Kidney (tissue), 13 donors: ENCODE measurements at regions not wholly inside any gene's neighbourhood (a gene's known extent, or its start where the extent isn't known, plus 50 kb on each side); places are given as distances from the start of the nearest gene placed in this dataset.

Source experiments
- DNase-seq, 5 donors: peaks; one replicate each; pipeline ENCODE4 v3.0.0-alpha.2; 2013 to 2020
- FAIRE-seq: peaks from 2 replicates; lab custom pipeline; 2012; peaks lifted over from hg19 to GRCh38; lab: Jason Lieb, UNC
- H3K27ac ChIP-seq, 2 donors: one replicate each; pipeline ENCODE4 v1.7.0; 2013; ENCODE audit warnings: low read depth in 2 of 2, low read length in 2 of 2, inconsistent platforms in 1 of 2
- H3K27me3 ChIP-seq: one replicate; pipeline ENCODE4 v1.7.1; 2013; ENCODE audit warnings: low read length, inconsistent platforms; ENCODE audit not compliant: control insufficient read depth, insufficient read depth
- H3K36me3 ChIP-seq, 3 donors: one replicate each; pipeline versions ENCODE4 v1.7.0 to v1.7.1; 2013; ENCODE audit warnings: low read length in 3 of 3, control low read depth in 1 of 3, inconsistent platforms in 1 of 3; ENCODE audit not compliant: insufficient read depth in 3 of 3, control insufficient read depth in 2 of 3
- H3K4me1 ChIP-seq, 3 donors: one replicate each; pipeline versions ENCODE4 v1.7.0 to v1.7.1; 2013; ENCODE audit warnings: low read length in 3 of 3, inconsistent platforms in 1 of 3, low read depth in 1 of 3; ENCODE audit not compliant: control insufficient read depth in 2 of 3, insufficient read depth in 2 of 3
- H3K4me3 ChIP-seq, 3 donors: one replicate each; pipeline versions ENCODE4 v1.7.0 to v1.8.1; 2013; ENCODE audit warnings: low read length in 3 of 3, control low read depth in 1 of 3, inconsistent platforms in 1 of 3
- H3K9ac ChIP-seq, 3 donors: one replicate each; pipeline versions ENCODE4 v1.7.0 to v1.7.1; 2013; ENCODE audit warnings: low read length in 3 of 3, control low read depth in 1 of 3, inconsistent platforms in 1 of 3
- H3K9me3 ChIP-seq, 3 donors: one replicate each; pipeline versions ENCODE4 v1.7.0 to v1.7.1; 2013; ENCODE audit warnings: low read length in 3 of 3, control low read depth in 1 of 3, inconsistent platforms in 1 of 3; ENCODE audit not compliant: control insufficient read depth in 2 of 3, insufficient read depth in 1 of 3
- intact Hi-C: fragments of 100-400 bp; cut with DNase I; formaldehyde crosslinking; loops from one replicate; pipeline ENCODE4 v1.11.1; 2022
- TF ChIP-seq, protein P1 (sequence below): IDR thresholded peaks from 3 replicates; pipeline ENCODE4 v1.5.1; 2012; ENCODE audit warnings: mild to moderate bottlenecking, moderate library complexity, borderline replicate concordance; ENCODE audit not compliant: insufficient read depth; ENCODE audit errors: extremely low read depth
- donor health status: control.
- donor health status: control.
- donor health status: control.
- donor health status: control.
- donor health status: control.
- donor health status: DM: yes; HTN: yes; CAD: no.
- donor health status: Normal renal cell carcinoma (clear cell type).

DNA sequence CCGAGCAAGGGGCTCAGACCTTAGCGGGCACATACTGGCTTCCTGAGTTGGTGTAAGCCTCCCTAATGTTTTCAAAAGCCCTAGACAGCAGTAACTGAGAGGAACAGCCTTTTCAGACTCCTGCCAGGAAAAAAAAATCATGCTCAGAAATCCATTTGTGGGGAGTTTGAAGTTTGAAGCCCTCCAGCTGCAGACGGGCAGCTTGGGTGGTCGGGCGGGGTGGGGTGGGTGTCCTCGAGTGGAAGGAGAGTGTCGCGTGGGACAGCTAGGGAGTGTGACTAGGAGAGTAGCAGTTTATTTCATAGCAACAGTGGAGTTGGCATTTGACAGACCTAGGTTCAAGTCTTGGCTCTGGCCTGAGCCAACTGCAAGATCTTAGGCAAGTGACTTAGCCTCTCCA, 90.7 kb upstream of the PITX1 start:
- FAIRE-seq (no peak), DNase-seq (peak in 1 of 5 donors; percentile 31)
- no peak overlapping the region for H3K9ac ChIP-seq
- TF ChIP-seq, protein P1, sequence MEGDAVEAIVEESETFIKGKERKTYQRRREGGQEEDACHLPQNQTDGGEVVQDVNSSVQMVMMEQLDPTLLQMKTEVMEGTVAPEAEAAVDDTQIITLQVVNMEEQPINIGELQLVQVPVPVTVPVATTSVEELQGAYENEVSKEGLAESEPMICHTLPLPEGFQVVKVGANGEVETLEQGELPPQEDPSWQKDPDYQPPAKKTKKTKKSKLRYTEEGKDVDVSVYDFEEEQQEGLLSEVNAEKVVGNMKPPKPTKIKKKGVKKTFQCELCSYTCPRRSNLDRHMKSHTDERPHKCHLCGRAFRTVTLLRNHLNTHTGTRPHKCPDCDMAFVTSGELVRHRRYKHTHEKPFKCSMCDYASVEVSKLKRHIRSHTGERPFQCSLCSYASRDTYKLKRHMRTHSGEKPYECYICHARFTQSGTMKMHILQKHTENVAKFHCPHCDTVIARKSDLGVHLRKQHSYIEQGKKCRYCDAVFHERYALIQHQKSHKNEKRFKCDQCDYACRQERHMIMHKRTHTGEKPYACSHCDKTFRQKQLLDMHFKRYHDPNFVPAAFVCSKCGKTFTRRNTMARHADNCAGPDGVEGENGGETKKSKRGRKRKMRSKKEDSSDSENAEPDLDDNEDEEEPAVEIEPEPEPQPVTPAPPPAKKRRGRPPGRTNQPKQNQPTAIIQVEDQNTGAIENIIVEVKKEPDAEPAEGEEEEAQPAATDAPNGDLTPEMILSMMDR, result no peak
- H3K27me3 ChIP-seq, result no peaks in the 10 kb centered on the region
- H3K9me3 ChIP-seq, result no peaks in the 10 kb centered on the region
- intact Hi-C loops, result no loop called here
- H3K27ac ChIP-seq, result no peak overlapping the region
- no peak overlapping the region for H3K4me3 ChIP-seq
- H3K4me1 ChIP-seq, result peaks cover 0 to 8% (median 0%) of the 10 kb centered on the region in 3 donors
- no peaks in the 10 kb centered on the region for H3K36me3 ChIP-seq

DNA sequence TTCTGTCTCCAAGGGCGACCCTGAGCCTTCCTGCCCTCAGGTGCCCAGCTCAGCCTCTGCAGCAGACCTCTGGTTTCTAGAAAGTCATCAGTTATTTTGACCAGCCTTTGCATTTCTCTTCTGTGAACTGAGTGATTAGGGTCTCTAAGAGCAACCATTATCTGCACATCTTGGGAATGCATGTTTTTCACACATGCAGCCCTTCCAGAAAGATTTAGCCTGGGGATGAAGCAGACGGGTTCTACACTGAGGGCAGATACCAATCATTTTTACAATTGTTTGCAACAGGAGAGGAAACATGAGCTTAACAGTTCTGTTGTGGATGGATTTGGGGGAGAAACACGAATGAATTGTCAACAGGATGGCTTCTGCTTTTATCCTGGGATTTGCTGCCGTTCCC, 90.1 kb upstream of the PITX1 start:
- H3K36me3 ChIP-seq, result no peaks in the 10 kb centered on the region
- no peak overlapping the region for H3K27ac ChIP-seq
- intact Hi-C loops, result no loop called here
- TF ChIP-seq, protein P1, result no peak
- H3K4me3 ChIP-seq, result no peak overlapping the region
- FAIRE-seq, result no peak
- H3K9me3 ChIP-seq, result no peaks in the 10 kb centered on the region
- no peak overlapping the region for H3K9ac ChIP-seq
- H3K27me3 ChIP-seq, result no peaks in the 10 kb centered on the region
- no peak for DNase-seq
- H3K4me1 ChIP-seq, result peaks cover 0 to 8% (median 0%) of the 10 kb centered on the region in 3 donors

DNA sequence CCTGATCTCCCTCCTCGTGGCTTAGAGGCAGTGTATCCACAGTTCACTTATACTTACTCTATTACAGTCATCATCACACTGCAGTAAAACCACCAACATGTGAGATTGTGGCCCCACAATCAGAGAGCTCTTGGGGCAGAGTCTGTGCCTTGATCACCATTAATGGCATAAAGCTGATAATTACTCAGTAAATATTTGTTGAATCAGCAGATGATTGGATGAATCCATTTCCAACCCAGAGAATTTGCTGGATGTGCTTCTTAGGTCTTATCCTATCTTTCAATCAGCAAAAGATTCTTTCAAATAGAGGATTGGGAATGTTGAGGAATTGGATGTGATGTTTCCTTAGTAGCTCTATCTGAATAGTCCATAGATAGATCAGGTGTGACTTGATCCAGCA, 88.8 kb upstream of the PITX1 start:
- H3K9me3 ChIP-seq, result no peaks in the 10 kb centered on the region
- H3K27ac ChIP-seq, result no peak overlapping the region
- H3K27me3 ChIP-seq, result no peaks in the 10 kb centered on the region
- H3K4me1 ChIP-seq, result peaks cover 0 to 8% (median 0%) of the 10 kb centered on the region in 3 donors
- FAIRE-seq (no peak), DNase-seq (no peak)
- no peak overlapping the region for H3K9ac ChIP-seq
- H3K36me3 ChIP-seq, result no peaks in the 10 kb centered on the region
- H3K4me3 ChIP-seq, result no peak overlapping the region
- TF ChIP-seq, protein P1, result no peak
- intact Hi-C loops, result no loop called here

DNA sequence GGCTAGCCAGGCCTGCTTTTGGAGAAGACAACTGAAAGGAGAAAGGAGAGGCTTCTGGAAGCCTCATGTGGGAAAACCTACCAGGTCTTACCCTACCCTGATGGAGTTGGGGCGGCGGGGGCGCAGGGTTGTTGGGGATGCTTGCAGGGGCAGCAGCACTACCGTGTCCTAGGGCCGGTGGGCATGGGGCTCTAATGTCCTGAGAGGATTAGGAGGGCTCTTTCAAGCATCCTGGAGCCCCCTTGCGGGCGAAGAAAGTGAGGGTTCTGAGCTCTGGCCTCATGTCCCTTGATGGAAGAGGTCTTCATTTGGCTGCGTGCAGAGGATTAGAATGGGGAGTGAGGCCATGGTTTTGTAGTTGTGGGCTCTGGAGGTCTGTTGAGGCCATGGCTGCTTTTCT, 86.9 kb upstream of the PITX1 start:
- Histone ChIP-seq H3K4me3 (no peak overlapping the region), H3K27ac (no peak overlapping the region), H3K9me3 (no peaks in the 10 kb centered on the region), H3K36me3 (no peaks in the 10 kb centered on the region), H3K4me1 (peaks cover 0 to 2% (median 0%) of the 10 kb centered on the region in 3 donors), H3K9ac (no peak overlapping the region), H3K27me3 (no peaks in the 10 kb centered on the region)
- FAIRE-seq (no peak), DNase-seq (peak in 1 of 5 donors; percentile 17)
- TF ChIP-seq, protein P1, result no peak
- intact Hi-C loops, result no loop called here
